OCI-LY3 (cell line): ENCODE measurements at regions not wholly inside any gene's neighbourhood (a gene's known extent, or its start where the extent isn't known, plus 50 kb on each side); places are given as distances from the start of the nearest gene placed in this dataset.

ENCODE experiments used
- H2AFZ ChIP-seq: fragments of 200-600, 300-600 bp; shearing (Covaris generic); 2 replicates; pipeline ENCODE4 v1.6.0; 2014; ENCODE audit warnings: antibody characterized with exemption, low read depth, low read length
- H3K27ac ChIP-seq: fragments of 200-600, 300-600 bp; sonication (generic); 2 replicates; pipeline ENCODE4 v1.5.1; 2014; ENCODE audit warnings: mild to moderate bottlenecking, low read length, moderate library complexity, mixed read lengths
- H3K27me3 ChIP-seq: fragments of 200-600, 300-600 bp; sonication (generic); 2 replicates; pipeline ENCODE4 v1.6.1; 2014; ENCODE audit warnings: low read depth, low read length, mixed read lengths
- H3K36me3 ChIP-seq: fragments of 200-600, 300-600 bp; sonication (generic); replicated peaks from 2 replicates; pipeline ENCODE3; 2014; ENCODE audit warnings: low read depth, low read length, mixed read lengths
- H3K4me1 ChIP-seq: fragments of 300-600, 200-600 bp; sonication (generic); 2 replicates; pipeline ENCODE4 v1.6.1; 2014; ENCODE audit warnings: low read length, mixed read lengths
- H3K4me2 ChIP-seq: fragments of 200-600, 300-600 bp; sonication (generic); 2 replicates; pipeline ENCODE4 v1.6.1; 2014; ENCODE audit warnings: low read length, mixed read lengths
- H3K4me3 ChIP-seq: fragments of 300-600, 200-600 bp; sonication (generic); 2 replicates; pipeline ENCODE4 v1.5.1; 2014; ENCODE audit warnings: antibody characterized with exemption, mild to moderate bottlenecking, low read length, moderate library complexity
- H3K79me2 ChIP-seq: fragments of 300-600, 200-600 bp; shearing (Covaris generic); 2 replicates; pipeline ENCODE4 v1.6.1; 2014; ENCODE audit warnings: mild to moderate bottlenecking, low read length, mixed read lengths
- H3K9ac ChIP-seq: fragments of 300-600, 200-600 bp; shearing (Covaris generic); 2 replicates; pipeline ENCODE4 v1.6.0; 2014; ENCODE audit warnings: mild to moderate bottlenecking, low read length, moderate library complexity
- H3K9me3 ChIP-seq: fragments of 200-600, 300-600 bp; shearing (Covaris generic); 2 replicates; pipeline ENCODE4 v1.6.1; 2014; ENCODE audit warnings: low read length, mixed read lengths; ENCODE audit not compliant: insufficient read depth
- H4K20me1 ChIP-seq: fragments of 200-600, 300-600 bp; sonication (generic); 2 replicates; pipeline ENCODE4 v1.6.1; 2016; ENCODE audit warnings: low read length, mixed read lengths; ENCODE audit not compliant: insufficient read depth
- CTCF ChIP-seq: fragments of 200-600, 300-600 bp; sonication (generic); IDR thresholded peaks from 2 replicates; pipeline ENCODE4 v1.5.1; 2014; ENCODE audit warnings: antibody characterized with exemption, low read length, low read depth
- EZH2phosphoT487 ChIP-seq: fragments of 200-600 bp; shearing (Covaris generic); IDR thresholded peaks from 2 replicates; pipeline ENCODE4 v1.6.1; 2018; ENCODE audit warnings: antibody characterized with exemption, mixed run types, low read depth

DNA sequence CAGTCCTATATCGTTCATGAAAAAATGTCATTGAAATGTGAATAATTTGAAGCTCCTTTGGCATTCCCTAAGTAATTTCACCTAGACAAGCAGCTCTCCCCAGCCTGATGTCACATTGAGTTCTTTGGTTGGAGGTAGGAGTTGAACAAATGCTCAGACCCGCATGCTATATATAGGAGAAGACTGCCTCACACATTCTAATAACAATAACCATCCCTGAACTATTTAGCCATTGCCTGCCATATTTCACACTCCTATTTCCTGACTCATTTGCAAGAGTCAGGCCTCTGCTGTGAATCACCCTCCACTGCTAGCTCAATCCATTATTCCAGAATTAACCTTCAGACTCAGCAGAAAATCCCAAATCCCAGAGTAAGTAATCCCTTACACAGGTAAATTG lies 256.6 kb upstream of the ACVR2A start:
- no peak for TF ChIP-seq CTCF
- no peak for TF ChIP-seq EZH2phosphoT487
- peaks cover 4% of the 10 kb centered on the region; the same call in 1 of the 2 replicates for H3K9me3 ChIP-seq
- H3K9ac ChIP-seq, result no peak overlapping the region
- H3K36me3 ChIP-seq, result no peaks in the 10 kb centered on the region
- no peak overlapping the region for H3K4me2 ChIP-seq
- H2AFZ ChIP-seq, result no peak overlapping the region
- no peak overlapping the region for H3K4me3 ChIP-seq
- H3K27ac ChIP-seq, result no peak overlapping the region
- no peaks in the 10 kb centered on the region for H3K79me2 ChIP-seq
- H3K4me1 ChIP-seq, result no peaks in the 10 kb centered on the region
- no peaks in the 10 kb centered on the region for H3K27me3 ChIP-seq
- H4K20me1 ChIP-seq, result no peaks in the 10 kb centered on the region

DNA sequence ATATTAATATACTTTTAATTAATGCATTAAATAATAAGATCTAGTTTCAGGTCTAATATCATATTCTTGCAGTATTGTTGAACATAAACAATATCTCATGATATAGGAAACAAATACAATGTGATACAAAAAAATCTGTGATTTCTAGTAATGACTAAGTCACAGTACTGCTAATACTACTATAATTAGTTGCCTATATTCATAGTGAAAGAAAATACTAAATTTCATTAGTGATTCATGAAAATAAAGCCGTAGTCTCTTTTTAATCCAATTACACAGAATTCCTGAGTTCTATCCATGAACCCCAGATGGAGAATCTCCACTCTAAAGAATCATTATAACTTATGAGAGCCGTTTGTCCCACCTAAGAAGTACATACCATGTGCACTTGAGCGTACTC lies 266.3 kb upstream of the ACVR2A start:
- no peak for TF ChIP-seq CTCF
- TF ChIP-seq EZH2phosphoT487, result no peak

GRCh38 chr2:147577998-147578380 lies 266.8 kb upstream of the ACVR2A start:
- Histone ChIP-seq H3K27ac (no peak overlapping the region), H4K20me1 (no peaks in the 10 kb centered on the region), H3K79me2 (no peaks in the 10 kb centered on the region), H3K9ac (no peak overlapping the region), H3K27me3 (no peaks in the 10 kb centered on the region), H3K9me3 (no peaks in the 10 kb centered on the region), H3K4me1 (no peaks in the 10 kb centered on the region), H3K4me3 (no peak overlapping the region), H3K4me2 (no peak overlapping the region), H2AFZ (no peak overlapping the region), H3K36me3 (no peaks in the 10 kb centered on the region)
- TF ChIP-seq EZH2phosphoT487 (no peak), CTCF (no peak)

More for the DNA sequence above, 266.3 kb upstream of the ACVR2A start:
- no peaks in the 10 kb centered on the region for H3K79me2 ChIP-seq
- H3K4me1 ChIP-seq, result no peaks in the 10 kb centered on the region
- H2AFZ ChIP-seq, result no peak overlapping the region
- H3K4me2 ChIP-seq, result no peak overlapping the region
- H3K27ac ChIP-seq, result no peak overlapping the region
- no peak overlapping the region for H3K9ac ChIP-seq
- no peaks in the 10 kb centered on the region for H4K20me1 ChIP-seq
- no peaks in the 10 kb centered on the region for H3K27me3 ChIP-seq
- no peak overlapping the region for H3K4me3 ChIP-seq
- no peaks in the 10 kb centered on the region for H3K36me3 ChIP-seq
- H3K9me3 ChIP-seq, result no peaks in the 10 kb centered on the region

- Histone ChIP-seq H3K27ac (no peak overlapping the region), H3K9me3 (no peaks in the 10 kb centered on the region), H2AFZ (no peak overlapping the region), H3K79me2 (no peaks in the 10 kb centered on the region), H3K27me3 (no peaks in the 10 kb centered on the region), H3K36me3 (no peaks in the 10 kb centered on the region), H3K4me1 (no peaks in the 10 kb centered on the region), H3K9ac (no peak overlapping the region), H3K4me2 (no peak overlapping the region), H4K20me1 (no peaks in the 10 kb centered on the region), H3K4me3 (no peak overlapping the region)
- TF ChIP-seq CTCF, result no peak
- no peak for TF ChIP-seq EZH2phosphoT487
Measured at GRCh38 chr2:147577323-147577997, 267.4 kb upstream of the ACVR2A start.
